ENCODE measurements at regions not wholly inside any gene's neighbourhood (a gene's known extent, or its start where the extent isn't known, plus 50 kb on each side); places are given as distances from the start of the nearest gene placed in this dataset.
"Not testable (repeated sequence)": the region's sequence is repeated elsewhere in the genome, so short reads cannot be mapped to it uniquely, and the experiment has no call there.

GRCh38 chr4:158099686-158100085 lies 73.1 kb downstream of the GASK1B start:
- TF ChIP-seq POLR2A (IDR thresholded peaks at IDR 0.05) (no peak), CTCF (IDR thresholded peaks at IDR 0.05) (no peak)
- WGBS, 2 donors: 48 to 57% methylated on average over 4 of the region's 4 CpGs
- intact Hi-C loops (cut with DNase I; ENCODE audit: low total_unique reads): no loop called here
- no peak for DNase-seq (ENCODE audit: low spot score in 2 of 2)
- H3K4me3 ChIP-seq (ENCODE audit: low read depth, poor library complexity, severe bottlenecking): no peak overlapping the region

DNA sequence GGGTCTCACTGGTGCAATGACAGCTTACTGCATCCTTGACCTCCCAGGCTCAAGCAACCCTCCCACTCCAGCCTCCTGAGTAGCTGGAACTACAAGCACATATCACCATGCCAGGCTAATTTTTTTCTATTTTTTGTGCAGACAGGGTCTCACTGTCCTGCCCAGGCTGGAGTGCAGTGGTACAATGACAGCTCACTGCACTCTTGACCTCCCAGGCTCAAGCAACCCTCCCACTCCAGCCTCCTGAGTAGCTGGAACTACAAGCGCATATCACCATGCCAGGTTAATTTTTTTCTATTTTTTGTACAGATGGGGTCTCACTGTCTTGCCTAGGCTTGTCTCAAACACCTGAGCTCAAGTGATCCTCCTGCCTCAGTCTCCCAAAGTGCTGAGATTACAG lies 74.0 kb downstream of the GASK1B start:
- 82 to 97% methylated on average over 1 of the region's 1 CpG for WGBS, 2 donors
- TF ChIP-seq POLR2A (IDR thresholded peaks at IDR 0.05) (no peak), CTCF (IDR thresholded peaks at IDR 0.05) (no peak)
- DNase-seq (ENCODE audit: low spot score in 2 of 2): no peak
- intact Hi-C loops (cut with DNase I; ENCODE audit: low total_unique reads): no loop called here
- H3K4me3 ChIP-seq (ENCODE audit: low read depth, poor library complexity, severe bottlenecking): no peak overlapping the region

DNA sequence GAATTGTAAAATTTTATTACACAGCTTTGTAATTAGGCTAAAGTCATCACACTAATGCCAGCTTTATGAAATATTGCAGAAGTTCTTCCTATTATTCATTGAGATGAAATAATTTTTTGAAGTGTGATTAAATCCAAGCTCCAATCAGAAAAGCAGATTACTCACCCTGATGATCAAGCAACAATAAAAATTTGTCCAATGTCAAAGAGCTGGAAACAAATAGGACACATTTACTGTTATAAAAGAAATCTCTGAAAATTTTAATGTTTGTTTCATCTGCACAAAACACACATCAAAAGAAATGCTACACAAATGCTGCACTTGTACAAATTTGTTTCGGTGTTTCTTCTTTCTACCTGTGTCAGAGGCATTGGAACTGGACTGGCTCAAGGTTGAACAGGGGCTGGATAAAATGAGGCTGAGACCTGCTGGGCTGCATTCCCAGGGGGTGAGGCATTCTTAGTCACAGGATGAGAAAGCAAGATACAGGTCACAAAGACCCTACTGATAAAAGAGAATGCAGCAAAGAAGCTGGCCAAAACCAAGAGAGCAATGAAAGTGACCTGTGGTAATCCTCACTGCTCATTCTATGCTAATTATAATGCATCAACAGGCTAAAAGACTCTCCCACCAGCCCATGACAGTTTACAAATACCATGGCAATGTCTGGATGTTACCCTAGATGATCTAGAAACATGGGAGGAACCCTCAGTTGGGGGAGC lies 78.3 kb downstream of the GASK1B start:
- intact Hi-C loops (cut with DNase I; ENCODE audit: low total_unique reads): no loop called here
- DNase-seq (ENCODE audit: low spot score in 2 of 2): no peak
- 95% methylated on average over 1 of the region's 1 CpG for WGBS, 2 donors
- no peak overlapping the region for H3K4me3 ChIP-seq (ENCODE audit: low read depth, poor library complexity, severe bottlenecking)
- TF ChIP-seq CTCF (IDR thresholded peaks at IDR 0.05) (no peak), POLR2A (IDR thresholded peaks at IDR 0.05) (no peak)

- H3K4me3 ChIP-seq (ENCODE audit: low read depth, poor library complexity, severe bottlenecking): no peak overlapping the region
- intact Hi-C loops (cut with DNase I; ENCODE audit: low total_unique reads): no loop called here
- no peak for TF ChIP-seq POLR2A (IDR thresholded peaks at IDR 0.05)
- TF ChIP-seq CTCF (IDR thresholded peaks at IDR 0.05): no peak
- no peak for DNase-seq (ENCODE audit: low spot score in 2 of 2)
Observed at GRCh38 chr4:158090323-158090722, 82.5 kb downstream of the GASK1B start.

GRCh38 chr4:158089897-158090296 lies 82.9 kb downstream of the GASK1B start:
- DNase-seq (ENCODE audit: low spot score in 2 of 2); H3K4me3 ChIP-seq (ENCODE audit: low read depth, poor library complexity, severe bottlenecking); intact Hi-C loops (cut with DNase I; ENCODE audit: low total_unique reads): not testable (repeated sequence)
- 84 to 86% methylated on average over 21 of the region's 21 CpGs for WGBS, 2 donors

GRCh38 chr4:158080354-158080753 lies 92.5 kb downstream of the GASK1B start:
- no peak for TF ChIP-seq CTCF (IDR thresholded peaks at IDR 0.05)
- no peak for TF ChIP-seq POLR2A (IDR thresholded peaks at IDR 0.05)
- WGBS, 2 donors: 62 to 70% methylated on average over 3 of the region's 3 CpGs
- no peak for DNase-seq (ENCODE audit: low spot score in 2 of 2)
- H3K4me3 ChIP-seq (ENCODE audit: low read depth, poor library complexity, severe bottlenecking): no peak overlapping the region
- intact Hi-C loops (cut with DNase I; ENCODE audit: low total_unique reads): no loop called here

Measured in lower leg skin (tissue), 4 donors.